ENCODE measurements at regions not wholly inside any gene's neighbourhood (a gene's known extent, or its start where the extent isn't known, plus 50 kb on each side); places are given as distances from the start of the nearest gene placed in this dataset.

GRCh38 chr5:38766151-38766550 is 79.7 kb upstream of the OSMR start:
- Histone ChIP-seq H3K27me3 (replicated peaks in 1 of 7) (no peaks in the 10 kb centered on the region), H3K4me3 (no peak overlapping the region)
- no peak for DNase-seq

GRCh38 chr5:38768412-38769211 is 77.2 kb upstream of the OSMR start:
- intact Hi-C loops (cut with DNase I; ENCODE audit: low total_unique reads), result no loop called here
- 46 to 49% (median 47%) methylated on average over 9 of the region's 9 CpGs for WGBS, 5 donors

More at GRCh38 chr5:38766151-38766550, 79.7 kb upstream of the OSMR start:
- peaks cover 3 to 15% (median 12%) of the 10 kb centered on the region in 8 donors for H3K9me3 ChIP-seq
- WGBS, 5 donors, result 54 to 70% (median 59%) methylated on average over 2 of the region's 2 CpGs
- TF ChIP-seq CTCF (IDR thresholded peaks at IDR 0.05 in 8 of 11, conservative IDR thresholded peaks at IDR 0.05 in 3 of 11), result no peak
- TF ChIP-seq POLR2AphosphoS5 (IDR thresholded peaks at IDR 0.05), result no peak
- no peak for TF ChIP-seq POLR2A (IDR thresholded peaks at IDR 0.05)
- H3K4me1 ChIP-seq, result peaks cover 0 to 9% (median 0%) of the 10 kb centered on the region in 6 donors
- intact Hi-C loops (cut with DNase I; ENCODE audit: low total_unique reads), result no loop called here
- no peaks in the 10 kb centered on the region for H3K36me3 ChIP-seq
- no peak overlapping the region for H3K27ac ChIP-seq

GRCh38 chr5:38772471-38772870 is 73.3 kb upstream of the OSMR start:
- intact Hi-C loops (cut with DNase I; ENCODE audit: low total_unique reads), result no loop called here
- no peak overlapping the region for H3K27ac ChIP-seq
- DNase-seq, result no peak
- peaks cover 0 to 9% (median 0%) of the 10 kb centered on the region in 6 donors for H3K4me1 ChIP-seq
- 80 to 95% (median 92%) methylated on average over 4 of the region's 4 CpGs for WGBS, 5 donors
- peaks cover 0 to 4% (median 0%) of the 10 kb centered on the region in 8 donors for H3K9me3 ChIP-seq
- H3K27me3 ChIP-seq (replicated peaks in 1 of 7), result no peaks in the 10 kb centered on the region
- no peak overlapping the region for H3K4me3 ChIP-seq
- TF ChIP-seq CTCF (IDR thresholded peaks at IDR 0.05 in 8 of 11, conservative IDR thresholded peaks at IDR 0.05 in 3 of 11) (no peak), POLR2AphosphoS5 (IDR thresholded peaks at IDR 0.05) (no peak), POLR2A (IDR thresholded peaks at IDR 0.05) (no peak)
- H3K36me3 ChIP-seq, result no peaks in the 10 kb centered on the region

More at GRCh38 chr5:38768412-38769211, 77.2 kb upstream of the OSMR start:
- no peak for DNase-seq
- H3K9me3 ChIP-seq, result peaks cover 3 to 15% (median 12%) of the 10 kb centered on the region in 8 donors
- H3K27ac ChIP-seq, result peak overlapping the region in 6 of 8 donors; percentile 25 to 54 (median 41)
- H3K36me3 ChIP-seq, result no peaks in the 10 kb centered on the region
- peak in 1 of 3 donors; percentile 16 for TF ChIP-seq POLR2AphosphoS5 (IDR thresholded peaks at IDR 0.05)
- TF ChIP-seq CTCF (IDR thresholded peaks at IDR 0.05 in 8 of 11, conservative IDR thresholded peaks at IDR 0.05 in 3 of 11), result no peak
- H3K4me3 ChIP-seq, result no peak overlapping the region
- H3K4me1 ChIP-seq, result peaks cover 0 to 9% (median 0%) of the 10 kb centered on the region in 6 donors
- no peaks in the 10 kb centered on the region for H3K27me3 ChIP-seq (replicated peaks in 1 of 7)

GRCh38 chr5:38775218-38775840 is 70.5 kb upstream of the OSMR start:
- H3K27ac ChIP-seq, result no peak overlapping the region
- no peak for DNase-seq
- peaks cover 0 to 4% (median 0%) of the 10 kb centered on the region in 8 donors for H3K9me3 ChIP-seq
- H3K27me3 ChIP-seq (replicated peaks in 1 of 7), result no peaks in the 10 kb centered on the region
- 79 to 82% (median 81%) methylated on average over 5 of the region's 5 CpGs for WGBS, 5 donors
- H3K4me3 ChIP-seq, result no peak overlapping the region
- intact Hi-C loops (cut with DNase I; ENCODE audit: low total_unique reads), result no loop called here
- no peak for TF ChIP-seq CTCF (IDR thresholded peaks at IDR 0.05 in 8 of 11, conservative IDR thresholded peaks at IDR 0.05 in 3 of 11)
- H3K36me3 ChIP-seq, result no peaks in the 10 kb centered on the region
- H3K4me1 ChIP-seq, result peaks cover 0 to 3% (median 0%) of the 10 kb centered on the region in 6 donors

All from spleen (tissue), 11 donors.